ENCODE measurements at regions not wholly inside any gene's neighbourhood (a gene's known extent, or its start where the extent isn't known, plus 50 kb on each side); places are given as distances from the start of the nearest gene placed in this dataset.

- Mint-ChIP-seq H3K27me3 (ENCODE audit: low read depth) (peaks cover 43% of the 10 kb centered on the region), H3K36me3 (ENCODE audit: insufficient read depth in 2 of 2) (no peaks in the 10 kb centered on the region), H3K9me3 (no peaks in the 10 kb centered on the region), H3K4me1 (ENCODE audit: low read depth) (no peaks in the 10 kb centered on the region), H3K4me3 (no peak overlapping the region), H3K27ac (no peak overlapping the region)
- ATAC-seq (replicated peaks in 1 of 2) (no peak), DNase-seq (no peak)
Measured at GRCh38 chr2:13009027-13009642, 292.4 kb downstream of the TRIB2 start.

GRCh38 chr2:13010283-13010682 is 293.5 kb downstream of the TRIB2 start:
- no peaks in the 10 kb centered on the region for H3K36me3 Mint-ChIP-seq (ENCODE audit: insufficient read depth in 2 of 2)
- H3K4me1 Mint-ChIP-seq (ENCODE audit: low read depth), result no peaks in the 10 kb centered on the region
- ATAC-seq (replicated peaks in 1 of 2) (no peak), DNase-seq (no peak)
- H3K27ac Mint-ChIP-seq, result no peak overlapping the region
- H3K27me3 Mint-ChIP-seq (ENCODE audit: low read depth), result peaks cover 50% of the 10 kb centered on the region
- H3K9me3 Mint-ChIP-seq, result no peaks in the 10 kb centered on the region
- no peak overlapping the region for H3K4me3 Mint-ChIP-seq

DNA sequence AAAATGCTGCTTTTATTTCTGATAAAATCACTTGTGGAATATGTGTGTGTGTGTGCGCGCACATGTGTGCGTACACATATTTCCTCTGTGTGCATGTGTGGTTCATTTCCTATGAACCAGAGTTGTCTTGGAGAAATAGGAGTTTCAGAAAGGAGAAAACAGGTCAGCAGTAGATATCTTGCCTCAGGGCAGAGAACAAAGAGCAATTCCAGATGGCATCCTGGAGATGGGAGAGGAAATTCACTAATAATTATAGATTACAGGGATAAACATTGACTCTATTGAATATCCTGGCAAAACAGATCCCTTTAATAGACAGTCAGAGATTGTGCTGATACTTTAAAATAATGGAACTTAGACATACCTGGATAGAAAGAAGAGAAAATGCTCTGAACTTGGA is 298.0 kb downstream of the TRIB2 start:
- no peak for ATAC-seq (replicated peaks in 1 of 2)
- no peak for DNase-seq
- Mint-ChIP-seq H3K9me3 (no peaks in the 10 kb centered on the region), H3K4me3 (no peak overlapping the region), H3K27me3 (ENCODE audit: low read depth) (peaks cover 59% of the 10 kb centered on the region), H3K27ac (no peak overlapping the region), H3K36me3 (ENCODE audit: insufficient read depth in 2 of 2) (no peaks in the 10 kb centered on the region), H3K4me1 (ENCODE audit: low read depth) (no peaks in the 10 kb centered on the region)

- Mint-ChIP-seq H3K27me3 (ENCODE audit: low read depth) (peaks cover 58% of the 10 kb centered on the region), H3K36me3 (ENCODE audit: insufficient read depth in 2 of 2) (no peaks in the 10 kb centered on the region), H3K27ac (no peak overlapping the region), H3K9me3 (no peaks in the 10 kb centered on the region), H3K4me1 (ENCODE audit: low read depth) (no peaks in the 10 kb centered on the region), H3K4me3 (no peak overlapping the region)
- no peak for ATAC-seq (replicated peaks in 1 of 2)
- no peak for DNase-seq
Measured at GRCh38 chr2:13015532-13016320, 299.0 kb downstream of the TRIB2 start.

DNA sequence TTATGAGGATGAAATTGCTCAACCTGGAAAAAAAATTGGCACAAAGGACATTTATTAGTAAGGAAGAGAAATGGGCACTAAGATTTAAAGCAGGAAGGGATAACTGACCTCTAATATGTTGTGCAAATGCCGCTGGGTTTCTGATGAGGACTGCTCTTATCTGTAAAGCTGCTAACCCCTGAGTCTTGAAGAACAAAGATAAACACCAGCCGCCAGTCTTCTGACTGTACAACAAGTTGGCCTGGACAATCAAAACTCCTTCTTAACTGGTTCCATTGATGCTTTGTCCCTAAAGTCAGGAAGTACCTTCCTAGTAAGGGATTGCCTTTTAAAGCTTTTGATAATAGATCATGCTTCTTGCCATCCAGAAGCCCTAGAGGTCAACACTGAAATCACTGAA is 301.8 kb downstream of the TRIB2 start:
- H3K36me3 Mint-ChIP-seq (ENCODE audit: insufficient read depth in 2 of 2), result no peaks in the 10 kb centered on the region
- DNase-seq (no peak), ATAC-seq (replicated peaks in 1 of 2) (no peak)
- no peak overlapping the region for H3K27ac Mint-ChIP-seq
- H3K4me3 Mint-ChIP-seq, result no peak overlapping the region
- no peaks in the 10 kb centered on the region for H3K4me1 Mint-ChIP-seq (ENCODE audit: low read depth)
- no peaks in the 10 kb centered on the region for H3K9me3 Mint-ChIP-seq
- peaks cover 44% of the 10 kb centered on the region for H3K27me3 Mint-ChIP-seq (ENCODE audit: low read depth)

GRCh38 chr2:13019781-13020180 is 303.0 kb downstream of the TRIB2 start:
- Mint-ChIP-seq H3K27ac (no peak overlapping the region), H3K9me3 (no peaks in the 10 kb centered on the region), H3K36me3 (ENCODE audit: insufficient read depth in 2 of 2) (no peaks in the 10 kb centered on the region), H3K4me3 (no peak overlapping the region), H3K4me1 (ENCODE audit: low read depth) (no peaks in the 10 kb centered on the region), H3K27me3 (ENCODE audit: low read depth) (peaks cover 45% of the 10 kb centered on the region)
- DNase-seq, result no peak
- ATAC-seq (replicated peaks in 1 of 2), result no peak

GRCh38 chr2:13020469-13020868 is 303.7 kb downstream of the TRIB2 start:
- peaks cover 42% of the 10 kb centered on the region for H3K27me3 Mint-ChIP-seq (ENCODE audit: low read depth)
- no peak overlapping the region for H3K27ac Mint-ChIP-seq
- no peaks in the 10 kb centered on the region for H3K36me3 Mint-ChIP-seq (ENCODE audit: insufficient read depth in 2 of 2)
- no peak for DNase-seq
- no peak for ATAC-seq (replicated peaks in 1 of 2)
- H3K4me3 Mint-ChIP-seq, result no peak overlapping the region
- no peaks in the 10 kb centered on the region for H3K9me3 Mint-ChIP-seq
- H3K4me1 Mint-ChIP-seq (ENCODE audit: low read depth), result no peaks in the 10 kb centered on the region

- Mint-ChIP-seq H3K36me3 (ENCODE audit: insufficient read depth in 2 of 2) (no peaks in the 10 kb centered on the region), H3K4me1 (ENCODE audit: low read depth) (no peaks in the 10 kb centered on the region), H3K4me3 (no peak overlapping the region), H3K9me3 (no peaks in the 10 kb centered on the region), H3K27me3 (ENCODE audit: low read depth) (peaks cover 39% of the 10 kb centered on the region), H3K27ac (no peak overlapping the region)
- no peak for DNase-seq
- ATAC-seq (replicated peaks in 1 of 2), result no peak
Measured at GRCh38 chr2:13021470-13021957, 304.8 kb downstream of the TRIB2 start.

DNA sequence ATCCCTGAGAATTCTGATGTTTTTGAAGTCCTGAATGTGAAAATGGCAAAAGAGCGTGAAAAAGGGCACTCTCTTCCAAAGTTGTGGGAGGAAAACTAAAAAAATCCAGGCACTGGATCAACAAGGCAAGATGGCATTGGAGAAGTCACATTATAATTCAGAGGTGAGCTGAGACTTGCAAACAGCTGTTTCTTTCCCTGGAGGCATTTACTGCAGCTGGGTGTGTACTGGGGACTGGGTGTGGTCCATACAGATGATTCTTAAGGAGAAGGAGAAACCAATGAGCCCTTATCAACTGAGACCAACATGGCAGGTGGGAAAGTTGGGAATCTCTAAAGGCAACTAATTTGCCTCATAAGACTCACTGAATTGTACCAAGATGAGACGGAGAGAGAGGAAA is 313.9 kb downstream of the TRIB2 start:
- Mint-ChIP-seq H3K27ac (no peak overlapping the region), H3K36me3 (ENCODE audit: insufficient read depth in 2 of 2) (no peaks in the 10 kb centered on the region), H3K27me3 (ENCODE audit: low read depth) (peaks cover 10% of the 10 kb centered on the region), H3K4me3 (no peak overlapping the region), H3K9me3 (no peaks in the 10 kb centered on the region), H3K4me1 (ENCODE audit: low read depth) (no peaks in the 10 kb centered on the region)
- no peak for DNase-seq
- no peak for ATAC-seq (replicated peaks in 1 of 2)

DNA sequence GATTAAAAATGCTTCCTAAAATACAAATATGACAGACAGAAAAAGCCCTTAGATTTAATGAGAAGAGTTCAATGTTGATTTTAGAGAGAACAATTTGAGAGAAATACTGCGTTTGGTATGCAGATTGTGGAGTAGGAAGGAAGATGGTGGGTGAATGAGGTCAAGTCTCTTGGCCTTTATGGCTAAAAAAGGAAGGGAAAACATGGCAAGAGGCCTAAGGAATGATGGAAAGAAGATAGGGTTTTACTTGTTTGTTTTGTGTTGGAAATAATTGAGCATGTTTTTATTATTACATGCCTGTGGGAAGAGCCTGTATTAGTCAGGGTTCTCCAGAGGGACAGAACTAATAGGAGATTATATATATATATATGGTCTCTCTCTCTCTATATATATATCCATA is 318.1 kb downstream of the TRIB2 start:
- no peak overlapping the region for H3K27ac Mint-ChIP-seq
- H3K36me3 Mint-ChIP-seq (ENCODE audit: insufficient read depth in 2 of 2), result no peaks in the 10 kb centered on the region
- H3K27me3 Mint-ChIP-seq (ENCODE audit: low read depth), result peaks cover 14% of the 10 kb centered on the region
- ATAC-seq (replicated peaks in 1 of 2) (no peak), DNase-seq (no peak)
- peaks cover 0 to 2% of the 10 kb centered on the region in 2 donors for H3K9me3 Mint-ChIP-seq
- no peak overlapping the region for H3K4me3 Mint-ChIP-seq
- no peaks in the 10 kb centered on the region for H3K4me1 Mint-ChIP-seq (ENCODE audit: low read depth)

- no peaks in the 10 kb centered on the region for H3K4me1 Mint-ChIP-seq (ENCODE audit: low read depth)
- no peak for DNase-seq
- no peak for ATAC-seq (replicated peaks in 1 of 2)
- peaks cover 19% of the 10 kb centered on the region for H3K27me3 Mint-ChIP-seq (ENCODE audit: low read depth)
- H3K27ac Mint-ChIP-seq, result no peak overlapping the region
- peaks cover 3 to 5% of the 10 kb centered on the region in 2 donors for H3K36me3 Mint-ChIP-seq (ENCODE audit: insufficient read depth in 2 of 2)
- peaks cover 0 to 5% of the 10 kb centered on the region in 2 donors for H3K9me3 Mint-ChIP-seq
- no peak overlapping the region for H3K4me3 Mint-ChIP-seq
Measured at GRCh38 chr2:13035866-13036265, 319.1 kb downstream of the TRIB2 start.

DNA sequence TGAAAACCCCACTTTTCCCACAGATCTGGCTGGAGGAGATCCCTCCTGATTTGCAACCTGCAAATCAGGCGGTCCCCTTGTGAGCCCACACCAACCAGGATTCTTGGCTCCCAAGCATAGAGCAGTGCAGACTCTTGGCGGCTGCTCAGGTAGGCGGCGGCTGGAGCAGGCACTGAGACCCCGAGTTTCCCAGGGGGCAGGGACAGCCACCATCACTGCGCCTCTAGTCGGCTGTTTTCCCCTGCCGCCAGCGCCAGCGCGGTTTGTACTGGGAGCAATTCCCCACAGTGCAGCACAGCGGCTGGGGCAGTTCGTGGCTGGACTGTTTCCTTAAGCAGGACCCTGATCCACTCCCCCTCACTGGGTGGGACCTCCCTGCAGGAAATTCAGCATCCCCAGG is 323.3 kb downstream of the TRIB2 start:
- H3K27me3 Mint-ChIP-seq (ENCODE audit: low read depth), result peaks cover 28% of the 10 kb centered on the region
- no peak overlapping the region for H3K4me3 Mint-ChIP-seq
- DNase-seq (no peak), ATAC-seq (replicated peaks in 1 of 2) (no peak)
- H3K27ac Mint-ChIP-seq, result no peak overlapping the region
- peaks cover 9 to 11% of the 10 kb centered on the region in 2 donors for H3K9me3 Mint-ChIP-seq
- H3K4me1 Mint-ChIP-seq (ENCODE audit: low read depth), result no peaks in the 10 kb centered on the region
- peaks cover 5 to 10% of the 10 kb centered on the region in 2 donors for H3K36me3 Mint-ChIP-seq (ENCODE audit: insufficient read depth in 2 of 2)

GRCh38 chr2:13046557-13047165 is 329.9 kb downstream of the TRIB2 start:
- Mint-ChIP-seq H3K9me3 (peaks cover 0 to 2% of the 10 kb centered on the region in 2 donors), H3K27ac (no peak overlapping the region)
- no peak for ATAC-seq (replicated peaks in 1 of 2)

More at GRCh38 chr2:13046557-13047165, 329.9 kb downstream of the TRIB2 start:
- Mint-ChIP-seq H3K27me3 (ENCODE audit: low read depth) (peaks cover 25% of the 10 kb centered on the region), H3K36me3 (ENCODE audit: insufficient read depth in 2 of 2) (no peaks in the 10 kb centered on the region), H3K4me1 (ENCODE audit: low read depth) (no peaks in the 10 kb centered on the region), H3K4me3 (no peak overlapping the region)
- DNase-seq, result no peak
